ENCODE measurements at regions not wholly inside any gene's neighbourhood (a gene's known extent, or its start where the extent isn't known, plus 50 kb on each side); places are given as distances from the start of the nearest gene placed in this dataset.

DNA sequence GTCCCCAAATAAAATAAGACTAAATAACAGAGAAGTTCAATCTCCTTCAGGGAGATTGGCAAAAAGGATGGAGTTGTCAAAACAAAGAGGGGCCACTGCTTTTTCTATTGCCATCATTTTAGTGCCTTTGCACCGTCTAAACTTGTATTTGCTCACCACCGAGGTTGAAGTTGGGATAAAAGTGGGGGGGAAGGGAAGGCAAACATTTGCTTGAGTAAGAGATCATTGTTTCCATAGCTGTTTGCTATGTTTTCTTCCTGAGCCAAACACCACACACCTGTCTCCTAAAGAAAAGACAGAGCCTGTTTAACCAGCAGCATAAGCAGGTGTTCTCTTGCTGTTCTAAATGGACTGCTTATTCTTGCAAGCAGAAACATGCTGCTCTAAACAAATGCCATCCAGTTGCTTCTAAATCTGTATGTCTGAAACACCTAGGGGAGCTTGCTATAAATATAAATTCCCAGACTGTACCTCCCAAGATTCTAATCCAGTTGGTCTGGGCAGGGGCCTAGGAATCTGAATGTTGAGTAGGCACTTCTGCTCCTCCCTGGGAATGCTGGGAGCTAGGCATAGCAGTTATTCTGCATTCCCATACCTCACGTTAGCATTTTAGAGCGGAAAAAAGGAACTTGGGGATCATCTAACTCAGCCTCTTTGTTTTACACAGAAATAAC lies 179.4 kb upstream of the ARL4C start:
- no peak for DNase-seq (ENCODE audit: low read depth)

GRCh38 chr2:234674781-234675201 lies 177.9 kb upstream of the ARL4C start:
- DNase-seq (ENCODE audit: low read depth) = no peak

- no peak for DNase-seq (ENCODE audit: low read depth)
These were observed 177.3 kb upstream of the ARL4C start for GRCh38 chr2:234673961-234674759.

GRCh38 chr2:234673501-234673900 lies 176.6 kb upstream of the ARL4C start:
- no peak for DNase-seq (ENCODE audit: low read depth)

DNA sequence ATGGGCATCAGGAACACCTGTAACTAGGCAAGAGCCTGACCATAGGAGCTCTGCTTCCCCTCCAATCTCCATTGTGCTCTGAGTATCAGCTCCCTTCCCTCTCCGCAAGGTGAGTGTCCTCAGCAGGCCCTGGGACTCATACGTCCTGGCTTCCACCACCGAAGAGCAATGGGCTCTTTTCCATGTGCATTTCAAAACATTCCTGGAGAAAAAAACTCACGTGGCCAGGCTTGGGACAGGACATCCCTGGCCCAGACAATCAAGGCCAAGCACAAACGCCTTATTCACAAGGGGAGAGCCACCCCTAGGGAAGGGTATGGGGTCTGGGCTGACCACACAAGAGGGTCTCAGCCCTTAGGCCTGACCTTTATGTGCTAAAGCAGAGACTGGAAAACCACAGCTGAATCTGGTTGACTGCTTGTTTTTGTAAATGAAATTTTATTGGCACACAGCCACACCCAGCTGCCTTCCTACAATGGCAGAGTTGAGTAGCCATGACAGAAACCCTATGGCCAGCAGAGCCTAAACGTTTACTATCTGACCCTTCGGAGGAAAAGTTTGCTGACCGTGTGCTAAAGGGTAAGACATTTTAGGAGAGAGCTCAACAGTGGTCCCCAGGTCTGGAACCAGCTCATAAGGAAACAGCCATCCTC lies 175.7 kb upstream of the ARL4C start:
- no peak for DNase-seq (ENCODE audit: low read depth)

GRCh38 chr2:234671716-234672115 lies 174.8 kb upstream of the ARL4C start:
- DNase-seq (ENCODE audit: low read depth) = no peak

DNA sequence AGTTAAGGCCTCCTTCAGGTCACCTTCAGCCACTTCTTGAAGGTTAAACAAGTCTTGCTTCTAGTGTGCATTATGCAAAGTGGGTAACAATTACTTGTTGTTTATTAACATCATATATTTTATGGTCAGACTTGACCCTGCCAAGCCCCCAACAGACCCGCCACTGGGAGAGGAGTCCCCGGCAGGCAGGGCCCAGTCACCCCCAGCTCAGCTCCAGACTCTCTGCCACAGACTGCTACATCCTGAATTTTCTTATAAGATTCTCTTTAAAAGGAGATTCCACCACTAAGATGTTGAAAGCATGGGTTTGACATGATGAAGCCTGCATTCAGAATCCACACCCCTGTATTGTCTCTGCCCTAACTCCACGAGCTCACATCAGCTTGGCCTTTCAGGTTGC lies 174.3 kb upstream of the ARL4C start:
- no peak for DNase-seq (ENCODE audit: low read depth)

- no peak for DNase-seq (ENCODE audit: low read depth)
These were observed 173.9 kb upstream of the ARL4C start for GRCh38 chr2:234670806-234671205.

- DNase-seq (ENCODE audit: low read depth) = no peak
These were observed 173.2 kb upstream of the ARL4C start for GRCh38 chr2:234670052-234670451.

GRCh38 chr2:234669621-234670020 lies 172.7 kb upstream of the ARL4C start:
- DNase-seq (ENCODE audit: low read depth) = no peak

DNA sequence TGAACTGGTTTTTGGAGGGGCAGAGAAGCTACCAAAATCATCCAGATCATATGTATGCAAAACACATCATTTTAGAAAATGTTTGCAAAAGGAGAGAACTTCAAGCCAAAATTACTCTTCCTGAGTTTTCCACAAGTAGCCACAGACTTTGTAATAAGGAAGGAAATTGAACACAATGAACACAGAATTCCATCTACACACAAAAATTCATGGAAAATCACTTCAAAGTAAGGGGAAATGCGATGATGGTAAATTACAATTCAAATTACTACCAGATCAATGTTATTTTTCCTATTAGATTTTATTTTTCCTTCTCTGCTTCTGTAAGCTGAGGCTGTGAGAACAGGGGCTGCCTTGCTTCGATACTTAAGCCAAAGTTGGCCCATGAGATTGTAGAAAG lies 172.1 kb upstream of the ARL4C start:
- no peak for DNase-seq (ENCODE audit: low read depth)

- DNase-seq (ENCODE audit: low read depth) = no peak
These were observed 170.0 kb upstream of the ARL4C start for GRCh38 chr2:234666911-234667310.

DNA sequence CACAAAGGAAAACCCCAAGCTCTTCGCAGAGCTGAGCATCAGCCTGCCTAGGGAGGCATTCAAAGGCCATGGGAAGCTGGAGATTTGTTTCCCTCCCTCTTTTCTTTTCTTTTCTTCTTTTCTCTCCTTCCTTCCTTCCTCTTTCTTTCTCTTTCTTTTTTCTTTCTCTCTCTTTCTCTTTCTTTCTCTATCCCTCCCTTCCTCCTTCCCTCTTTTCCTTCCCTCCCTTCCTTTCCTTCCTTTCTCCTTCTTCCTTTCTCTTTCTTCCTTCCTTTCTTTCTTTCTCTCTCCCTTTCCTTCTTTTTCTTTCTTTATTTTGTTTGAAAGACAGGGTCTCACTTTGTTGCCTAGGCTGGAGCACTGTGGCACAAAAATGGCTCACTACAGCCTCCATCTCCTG lies 168.4 kb upstream of the ARL4C start:
- no peak for DNase-seq (ENCODE audit: low read depth)

- DNase-seq (ENCODE audit: low read depth) = no peak
These were observed 165.0 kb upstream of the ARL4C start for GRCh38 chr2:234661849-234662248.

GRCh38 chr2:234661175-234661574 lies 164.3 kb upstream of the ARL4C start:
- DNase-seq (ENCODE audit: low read depth) = no peak

DNA sequence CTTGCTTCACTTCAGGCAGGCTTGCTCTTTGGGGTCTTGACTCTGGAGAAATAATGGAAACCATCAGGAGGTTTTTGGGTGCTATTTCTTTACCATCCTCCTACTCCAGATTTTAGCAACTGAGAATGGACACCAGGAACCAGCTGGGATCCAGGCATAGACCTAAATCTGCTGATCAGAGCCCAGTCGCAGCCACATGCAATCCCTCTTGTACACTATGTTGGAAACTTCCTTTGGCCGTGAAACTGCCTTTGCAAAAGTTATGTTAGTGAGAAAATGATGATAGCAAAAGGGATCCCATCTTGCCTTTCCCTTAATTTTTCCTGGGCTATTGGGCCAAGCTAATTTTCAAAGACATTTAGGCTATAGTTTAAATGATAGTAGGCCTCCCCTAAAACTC lies 158.8 kb upstream of the ARL4C start:
- DNase-seq (ENCODE audit: low read depth) = no peak

- DNase-seq (ENCODE audit: low read depth) = no peak
These were observed 154.0 kb upstream of the ARL4C start for GRCh38 chr2:234650911-234651310.

DNA sequence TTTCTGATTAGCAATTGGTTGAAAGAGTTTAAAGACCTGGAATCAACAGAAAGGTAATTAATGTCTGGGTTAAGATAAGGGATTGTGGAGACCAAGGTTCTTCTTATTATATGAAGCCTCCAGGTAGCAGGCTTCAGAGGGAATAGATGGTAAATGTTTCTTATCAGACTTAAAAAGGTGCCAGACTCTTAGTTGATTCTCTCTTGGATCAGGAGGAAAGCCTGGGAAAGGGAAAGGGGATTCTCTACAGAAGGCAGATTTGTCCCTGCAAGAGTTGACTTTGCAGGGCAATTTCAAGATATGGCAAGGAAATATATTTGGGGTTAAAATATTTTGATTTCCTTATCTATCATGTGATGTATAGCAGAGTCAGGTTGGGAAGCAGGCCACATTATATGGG lies 153.1 kb upstream of the ARL4C start:
- no peak for DNase-seq (ENCODE audit: low read depth)

DNA sequence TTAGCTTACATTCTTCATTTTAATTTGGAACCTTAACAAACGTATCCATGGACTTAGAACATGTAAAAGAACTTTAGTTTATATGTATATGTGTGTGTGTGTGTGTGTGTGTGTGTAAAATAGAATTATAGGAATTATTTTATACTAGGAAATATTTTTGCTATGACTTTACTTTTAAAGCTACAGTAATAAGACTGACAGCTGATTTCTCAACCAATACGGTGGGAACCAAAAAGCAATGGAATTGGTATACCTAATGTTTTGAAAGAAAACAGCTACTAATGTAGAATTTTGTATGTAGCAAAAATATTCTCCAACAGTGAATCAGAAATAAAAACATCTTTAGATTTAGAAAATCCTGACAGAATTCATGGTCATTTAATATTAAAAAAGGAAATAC lies 146.5 kb upstream of the ARL4C start:
- DNase-seq (ENCODE audit: low read depth) = no peak

DNA sequence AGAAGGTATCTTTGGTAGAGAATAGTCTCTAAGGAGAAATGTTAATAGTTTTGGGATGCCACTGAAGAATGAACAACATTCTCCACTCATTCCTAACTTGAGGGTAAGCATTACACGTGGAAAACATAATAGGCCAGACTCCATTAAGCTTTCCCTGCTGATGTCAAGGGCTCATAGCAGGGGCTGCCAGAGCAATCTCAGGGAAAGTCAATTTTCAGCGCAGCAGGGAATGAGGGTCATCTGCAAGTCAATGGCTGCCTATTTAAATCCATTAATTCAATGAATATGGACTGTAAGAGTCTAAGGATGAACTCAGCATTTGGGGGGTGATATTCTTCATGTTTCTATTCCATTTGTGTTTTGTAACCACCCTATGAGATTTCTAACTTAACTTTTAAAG lies 144.2 kb upstream of the ARL4C start:
- DNase-seq (ENCODE audit: low read depth) = no peak

- no peak for DNase-seq (ENCODE audit: low read depth)
These were observed 143.8 kb upstream of the ARL4C start for GRCh38 chr2:234640657-234641056.

- no peak for DNase-seq (ENCODE audit: low read depth)
These were observed 142.1 kb upstream of the ARL4C start for GRCh38 chr2:234638966-234639365.

GRCh38 chr2:234635284-234635683 lies 138.4 kb upstream of the ARL4C start:
- DNase-seq (ENCODE audit: low read depth) = no peak
